Stimulated activated CD4-positive, alpha-beta T cell treated with anti-CD3 and anti-CD28 coated beads, TNF-alpha, amount 100 ng/mL, for 4 hours (primary cell): ENCODE measurements at regions not wholly inside any gene's neighbourhood (a gene's known extent, or its start where the extent isn't known, plus 50 kb on each side); places are given as distances from the start of the nearest gene placed in this dataset.
"Not testable (repeated sequence)": the region's sequence is repeated elsewhere in the genome, so short reads cannot be mapped to it uniquely, and the experiment has no call there.

ENCODE experiments used
- DNase-seq, 3 experiments: peaks; one replicate each; pipeline ENCODE4 v3.0.0-alpha.2; 2020; ENCODE audit warnings: low read depth in 3 of 3

GRCh38 chr5:39698838-39699560 lies 274.2 kb upstream of the DAB2 start:
- DNase-seq = no peak

- DNase-seq = no peak
These were observed 273.1 kb upstream of the DAB2 start for GRCh38 chr5:39697881-39698280.

- DNase-seq = no peak
These were observed 272.1 kb upstream of the DAB2 start for GRCh38 chr5:39696672-39697398.

- no peak for DNase-seq
These were observed 267.2 kb upstream of the DAB2 start for GRCh38 chr5:39691993-39692392.

GRCh38 chr5:39691136-39691535 lies 266.4 kb upstream of the DAB2 start:
- no peak for DNase-seq

GRCh38 chr5:39689919-39690318 lies 265.1 kb upstream of the DAB2 start:
- no peak for DNase-seq

- DNase-seq = not testable (repeated sequence)
These were observed 263.1 kb upstream of the DAB2 start for GRCh38 chr5:39687924-39688323.

GRCh38 chr5:39680213-39680612 lies 255.4 kb upstream of the DAB2 start:
- no peak for DNase-seq

- DNase-seq = no peak
These were observed 253.8 kb upstream of the DAB2 start for GRCh38 chr5:39678534-39678933.

- no peak for DNase-seq
These were observed 250.9 kb upstream of the DAB2 start for GRCh38 chr5:39675676-39676075.

GRCh38 chr5:39674209-39675082 lies 249.7 kb upstream of the DAB2 start:
- no peak for DNase-seq

GRCh38 chr5:39671561-39671961 lies 246.8 kb upstream of the DAB2 start:
- no peak for DNase-seq

GRCh38 chr5:39670955-39671354 lies 246.2 kb upstream of the DAB2 start:
- no peak for DNase-seq

GRCh38 chr5:39670391-39670790 lies 245.6 kb upstream of the DAB2 start:
- DNase-seq = no peak

- DNase-seq = no peak
These were observed 244.2 kb upstream of the DAB2 start for GRCh38 chr5:39668980-39669379.

GRCh38 chr5:39665328-39665727 lies 240.5 kb upstream of the DAB2 start:
- no peak for DNase-seq

GRCh38 chr5:39662945-39663344 lies 238.2 kb upstream of the DAB2 start:
- no peak for DNase-seq

GRCh38 chr5:39661026-39661779 lies 236.4 kb upstream of the DAB2 start:
- no peak for DNase-seq

- no peak for DNase-seq
These were observed 235.2 kb upstream of the DAB2 start for GRCh38 chr5:39660020-39660419.

- DNase-seq = no peak
These were observed 234.1 kb upstream of the DAB2 start for GRCh38 chr5:39658866-39659265.

GRCh38 chr5:39657943-39658342 lies 233.2 kb upstream of the DAB2 start:
- DNase-seq = no peak

- DNase-seq = no peak
These were observed 231.8 kb upstream of the DAB2 start for GRCh38 chr5:39656600-39656999.
